ENCODE measurements at regions not wholly inside any gene's neighbourhood (a gene's known extent, or its start where the extent isn't known, plus 50 kb on each side); places are given as distances from the start of the nearest gene placed in this dataset.

DNA sequence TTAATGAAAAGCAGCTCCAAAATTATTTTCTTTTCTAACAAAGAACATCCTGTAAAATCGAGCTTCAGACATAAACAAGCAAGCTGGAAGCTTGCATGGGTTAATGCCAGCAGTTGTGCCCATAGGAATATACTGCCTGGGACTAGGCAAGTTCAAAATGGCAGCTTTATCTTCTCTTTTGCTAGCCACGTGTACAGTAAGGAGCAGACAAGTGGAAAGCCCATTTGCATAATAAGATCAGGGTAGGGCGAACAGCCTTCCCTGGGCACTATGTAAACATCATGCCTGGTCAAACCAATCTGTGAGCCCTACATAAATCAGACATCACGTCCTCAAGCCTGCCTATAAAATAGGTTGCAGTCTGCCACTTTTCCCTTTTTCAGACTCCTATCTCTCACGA lies 489.7 kb downstream of the RFC3 start:
- Histone ChIP-seq H2BK20ac (ENCODE audit: low read depth, low read length) (no peak overlapping the region), H2AK5ac (ENCODE audit: low read depth, low read length) (no peak overlapping the region), H2AFZ (replicated peaks; ENCODE audit: low read length, poor library complexity) (no peak overlapping the region), H3K4me2 (ENCODE audit: low read depth, low read length) (no peak overlapping the region), H3K27ac (ENCODE audit: insufficient read depth, low read length) (no peak overlapping the region), H4K20me1 (ENCODE audit: insufficient read depth, low read length) (no peaks in the 10 kb centered on the region), H2BK120ac (ENCODE audit: low read depth, low read length) (no peak overlapping the region), H2BK15ac (ENCODE audit: low read depth, low read length) (no peak overlapping the region), H3K36me3 (ENCODE audit: control insufficient read depth, insufficient read depth, low read length) (no peaks in the 10 kb centered on the region), H3K23ac (ENCODE audit: low read depth, low read length) (no peak overlapping the region), H4K5ac (ENCODE audit: low read depth, low read length) (no peak overlapping the region), H3K27me3 (ENCODE audit: control insufficient read depth, insufficient read depth, low read length) (no peaks in the 10 kb centered on the region; the same call in 1 of the 2 replicates), H4K8ac (ENCODE audit: low read depth in 2 of 2, low read length in 2 of 2) (no peak overlapping the region), H3K9me1 (ENCODE audit: insufficient read depth, low read length) (no peaks in the 10 kb centered on the region), H2BK5ac (ENCODE audit: low read depth, low read length, poor library complexity, severe bottlenecking) (no peak overlapping the region), H3K14ac (replicated peaks; ENCODE audit: low read depth, low read length) (no peak overlapping the region), H3K79me1 (ENCODE audit: low read depth in 1 of 2, low read length in 2 of 2) (no peaks in the 10 kb centered on the region), H4K91ac (ENCODE audit: insufficient read depth, low read depth, low read length) (no peak overlapping the region), H3K4me3 (ENCODE audit: insufficient read depth, low read depth, low read length) (no peak overlapping the region), H3K4me1 (ENCODE audit: control insufficient read depth, insufficient read depth, low read length) (no peaks in the 10 kb centered on the region), H3K9me3 (ENCODE audit: control insufficient read depth, insufficient read depth, low read length) (no peaks in the 10 kb centered on the region), H3K56ac (ENCODE audit: extremely low read depth, insufficient read depth, low read length) (no peak overlapping the region), H3K18ac (ENCODE audit: low read depth, low read length) (no peak overlapping the region), H3K9ac (ENCODE audit: low read depth, low read length) (no peak overlapping the region), H2AK9ac (replicated peaks; ENCODE audit: low read depth, low read length, poor library complexity) (no peak overlapping the region), H3K4ac (ENCODE audit: low read depth, low read length) (no peak overlapping the region)
- intact Hi-C loops (cut with micrococcal nuclease) = no loop called here
- ATAC-seq (ENCODE audit: low read depth) (no peak), DNase-seq (no peak)
- dilution Hi-C loops (cut with HindIII; ENCODE audit: low sequenced_read_pairs, unreplicated experiment) = no loop called here
- ChIA-PET CTCF (interaction anchor here (0.6 kb wide), 1 partner anchor 12 kb away, joined by 3 read pairs; no protein-coding TSS in a partner anchor), POLR2A (ENCODE audit: unreplicated experiment) (no interaction called here)
- in situ Hi-C loops (cut with MboI; ENCODE audit: low sequenced_read_pairs) = no loop called here
- no TSS peak for BruUV-seq (replicated peaks)
- WGBS, 2 experiments (ENCODE audit: extremely low coverage in 2 of 2, insufficient read length in 1 of 2) = 100% methylated on average over 1 of the region's 5 CpGs; no CpG with 5 or more reads in 1 of the 2 experiments
- TF ChIP-seq NFE2L2 (IDR thresholded peaks at IDR 0.05; ENCODE audit: low read depth, low read length) = no peak
- TF ChIP-seq BHLHE40 (IDR thresholded peaks at IDR 0.05; ENCODE audit: low read depth, low read length) = no peak
- TF ChIP-seq POLR2A (IDR thresholded peaks at IDR 0.05; ENCODE audit: low read depth, low read length) = no peak
- no peak for TF ChIP-seq RCOR1 (IDR thresholded peaks at IDR 0.05; ENCODE audit: insufficient replicate concordance, low read length)
- no peak for TF ChIP-seq SMC3 (IDR thresholded peaks at IDR 0.05; ENCODE audit: low read depth, low read length)
- no peak for TF ChIP-seq FOS (IDR thresholded peaks at IDR 0.05; ENCODE audit: low read depth, low read length)
- no peak for TF ChIP-seq RFX5 (IDR thresholded peaks at IDR 0.05; ENCODE audit: low read depth, low read length)
- TF ChIP-seq RAD21 (IDR thresholded peaks at IDR 0.05; ENCODE audit: low read length) = no peak
- TF ChIP-seq MAFK (IDR thresholded peaks at IDR 0.05; ENCODE audit: low read depth, low read length) = no peak
- TF ChIP-seq, protein P1, sequence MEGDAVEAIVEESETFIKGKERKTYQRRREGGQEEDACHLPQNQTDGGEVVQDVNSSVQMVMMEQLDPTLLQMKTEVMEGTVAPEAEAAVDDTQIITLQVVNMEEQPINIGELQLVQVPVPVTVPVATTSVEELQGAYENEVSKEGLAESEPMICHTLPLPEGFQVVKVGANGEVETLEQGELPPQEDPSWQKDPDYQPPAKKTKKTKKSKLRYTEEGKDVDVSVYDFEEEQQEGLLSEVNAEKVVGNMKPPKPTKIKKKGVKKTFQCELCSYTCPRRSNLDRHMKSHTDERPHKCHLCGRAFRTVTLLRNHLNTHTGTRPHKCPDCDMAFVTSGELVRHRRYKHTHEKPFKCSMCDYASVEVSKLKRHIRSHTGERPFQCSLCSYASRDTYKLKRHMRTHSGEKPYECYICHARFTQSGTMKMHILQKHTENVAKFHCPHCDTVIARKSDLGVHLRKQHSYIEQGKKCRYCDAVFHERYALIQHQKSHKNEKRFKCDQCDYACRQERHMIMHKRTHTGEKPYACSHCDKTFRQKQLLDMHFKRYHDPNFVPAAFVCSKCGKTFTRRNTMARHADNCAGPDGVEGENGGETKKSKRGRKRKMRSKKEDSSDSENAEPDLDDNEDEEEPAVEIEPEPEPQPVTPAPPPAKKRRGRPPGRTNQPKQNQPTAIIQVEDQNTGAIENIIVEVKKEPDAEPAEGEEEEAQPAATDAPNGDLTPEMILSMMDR (conservative IDR thresholded peaks at IDR 0.05; ENCODE audit: low read depth, low read length) = no peak

All from IMR-90 (cell line).